DMS153 treated with DMSO at 0.1 percent for 48 hours (cell line): ENCODE measurements at regions not wholly inside any gene's neighbourhood (a gene's known extent, or its start where the extent isn't known, plus 50 kb on each side); places are given as distances from the start of the nearest gene placed in this dataset.

Experiments used
- DNase-seq: peaks from one replicate; lab custom pipeline; 2025; ENCODE audit not compliant: unreplicated experiment; lab: John Stamatoyannopoulos, UW

DNA sequence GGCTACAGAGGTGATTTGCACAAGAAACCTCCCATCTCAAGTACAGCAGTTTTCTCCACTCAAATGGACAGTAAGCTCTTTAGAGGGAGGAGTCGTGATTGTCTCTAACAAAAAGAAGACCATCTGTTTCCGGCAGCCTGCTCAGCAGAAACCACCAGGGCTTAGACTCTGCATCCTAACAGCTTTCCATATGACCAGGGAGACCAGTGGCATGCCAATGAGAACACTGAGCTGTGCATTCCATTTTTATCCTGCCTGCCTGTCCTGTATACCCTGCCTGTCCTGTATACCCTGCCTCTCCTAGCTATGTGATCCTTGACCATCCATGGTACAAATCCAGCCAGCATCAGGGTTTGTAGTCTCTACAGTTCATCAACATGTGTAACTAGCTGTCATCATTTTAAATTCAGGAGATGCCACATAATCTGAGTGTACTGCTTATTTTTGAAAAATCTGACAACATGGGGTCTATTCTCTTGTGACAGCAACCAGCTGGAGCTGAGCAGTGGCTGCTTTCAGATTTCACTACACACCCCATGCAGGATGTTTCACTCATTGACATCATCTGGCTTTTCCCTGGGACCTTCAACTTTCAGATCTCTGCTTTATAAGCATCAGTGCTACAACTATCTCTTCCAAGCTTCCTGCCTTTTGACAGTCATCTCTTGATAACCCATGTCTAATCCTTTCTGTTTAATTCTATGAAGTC lies 50.5 kb upstream of the POU2AF2 start:
- no peak for DNase-seq

DNA sequence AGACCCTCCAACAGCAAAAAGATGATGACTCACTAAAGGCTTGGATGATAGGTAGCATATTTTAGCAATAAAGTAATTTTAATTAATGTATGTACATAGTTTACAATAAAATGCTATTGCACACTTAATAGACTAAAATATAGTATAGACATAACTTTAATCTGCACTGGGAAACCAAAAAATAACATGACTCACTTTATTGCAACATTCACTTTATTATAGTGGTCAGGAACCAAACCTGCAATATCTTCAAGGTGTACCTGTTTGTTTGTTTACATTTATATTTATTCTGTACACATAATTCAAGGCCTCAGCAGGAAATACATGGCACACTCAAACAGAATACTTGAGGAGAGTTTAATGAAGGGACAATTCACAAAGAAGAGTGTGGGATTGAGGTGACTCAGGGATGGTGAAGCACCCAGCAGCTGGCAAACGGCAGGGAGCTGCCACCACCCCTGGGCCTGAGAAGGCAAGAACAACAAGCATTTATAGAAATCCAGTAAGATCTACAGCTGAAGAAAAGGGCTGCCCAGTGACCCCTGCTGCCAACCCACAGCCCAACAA lies 51.5 kb upstream of the POU2AF2 start:
- DNase-seq = no peak

DNA sequence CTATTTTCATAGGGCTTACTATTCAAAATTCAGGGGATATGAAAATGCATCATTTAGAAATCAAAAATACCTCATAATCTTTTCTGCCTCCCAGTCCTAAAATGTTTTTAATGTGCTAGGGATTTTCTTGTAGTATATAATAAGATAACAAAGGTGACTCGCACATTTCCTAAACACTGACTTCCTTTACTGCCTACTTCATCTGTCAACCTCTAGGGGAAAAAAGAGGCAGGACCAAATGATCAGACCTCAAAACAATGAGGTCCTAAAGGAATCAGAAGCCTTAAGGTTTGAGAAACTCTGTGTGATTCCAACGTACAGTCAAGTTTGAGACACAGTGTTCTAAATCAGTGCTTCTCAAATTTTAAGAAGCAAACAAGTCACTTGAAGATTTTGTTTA lies 56.1 kb upstream of the POU2AF2 start:
- no peak for DNase-seq

- no peak for DNase-seq
Observed at GRCh38 chr11:111186308-111186915, 59.1 kb upstream of the POU2AF2 start.

DNA sequence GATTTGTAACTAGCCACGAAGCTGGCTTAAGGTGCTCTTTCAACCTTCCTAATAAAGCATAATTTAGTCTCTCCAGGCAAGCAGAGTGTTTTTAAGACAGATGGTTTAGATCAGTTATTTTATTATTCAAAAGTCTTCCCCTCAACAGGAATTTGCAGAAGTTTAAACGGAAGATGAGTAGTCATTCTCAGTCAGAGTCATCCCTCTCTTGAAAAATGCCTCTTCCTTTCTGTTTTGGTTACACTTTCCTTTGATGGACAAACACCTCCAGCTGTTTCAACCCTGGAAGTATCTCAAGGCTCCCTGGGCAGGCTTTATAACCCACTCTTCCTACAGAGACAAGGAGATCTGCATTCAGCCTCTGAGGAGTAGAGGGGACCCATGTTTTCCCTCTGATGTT lies 60.3 kb upstream of the POU2AF2 start:
- DNase-seq = no peak

DNA sequence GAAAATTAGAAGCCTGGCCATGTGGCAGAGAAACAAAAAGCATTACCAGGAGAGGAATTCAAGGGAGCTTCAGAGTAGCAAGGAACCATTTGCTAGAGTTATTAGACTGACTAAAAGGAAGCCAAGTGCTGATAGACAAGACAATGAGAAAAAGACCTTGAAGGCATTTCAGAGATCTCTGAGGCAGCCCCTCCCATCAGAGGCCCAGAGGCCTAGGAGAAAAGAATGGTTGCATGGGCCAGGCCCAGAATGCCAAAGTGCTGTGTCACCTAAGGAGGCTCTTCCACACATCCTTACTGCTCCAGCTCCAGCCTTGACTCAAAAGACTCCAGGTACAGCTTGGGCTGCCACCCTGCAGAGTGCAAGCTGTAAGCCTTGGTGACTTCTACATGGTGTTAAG lies 61.8 kb upstream of the POU2AF2 start:
- DNase-seq = no peak

GRCh38 chr11:111179184-111179910 lies 66.2 kb upstream of the POU2AF2 start:
- no peak for DNase-seq

DNA sequence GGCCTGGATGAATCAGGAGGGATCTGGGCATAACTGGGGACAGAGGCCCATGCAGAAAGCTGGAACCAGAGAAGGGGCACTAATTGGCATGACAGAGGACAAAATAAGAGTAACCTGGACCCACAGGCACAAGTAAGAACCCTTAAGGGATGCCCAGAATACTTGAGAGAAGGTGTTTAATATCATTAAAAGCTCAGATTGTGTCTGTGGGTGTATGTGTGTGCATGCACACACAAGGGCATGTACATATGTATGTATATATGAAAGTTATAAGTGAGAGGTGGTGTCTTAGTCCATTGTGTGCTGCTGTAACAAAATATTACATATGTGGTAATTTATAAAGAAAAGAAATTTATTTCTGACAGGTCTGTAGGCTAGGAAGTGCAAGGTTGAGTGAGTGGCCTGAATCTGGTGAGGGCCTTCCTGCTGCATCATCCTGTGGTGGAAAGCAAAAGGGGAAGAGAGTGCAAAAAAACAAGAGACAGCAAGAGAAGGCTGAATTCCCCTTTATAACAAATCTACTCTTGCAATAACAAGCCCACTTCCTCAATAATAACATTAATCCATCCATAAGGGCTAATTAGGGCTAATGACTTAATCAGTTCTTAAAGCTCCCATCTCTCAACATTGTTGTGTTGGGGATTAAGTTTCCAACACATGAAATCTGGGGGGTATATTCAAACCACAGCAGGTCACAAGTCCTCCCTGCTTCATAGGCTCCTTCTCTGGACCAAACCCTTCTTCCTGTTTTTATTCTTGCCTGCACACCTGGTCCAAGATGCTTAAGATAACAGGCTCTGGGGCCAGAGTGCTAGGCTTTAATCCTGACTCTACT lies 68.3 kb upstream of the POU2AF2 start:
- no peak for DNase-seq

GRCh38 chr11:111176603-111177002 lies 68.9 kb upstream of the POU2AF2 start:
- no peak for DNase-seq

- DNase-seq = no peak
Observed at GRCh38 chr11:111173221-111173620, 72.3 kb upstream of the POU2AF2 start.

- no peak for DNase-seq
Observed at GRCh38 chr11:111172321-111172862, 73.1 kb upstream of the POU2AF2 start.

DNA sequence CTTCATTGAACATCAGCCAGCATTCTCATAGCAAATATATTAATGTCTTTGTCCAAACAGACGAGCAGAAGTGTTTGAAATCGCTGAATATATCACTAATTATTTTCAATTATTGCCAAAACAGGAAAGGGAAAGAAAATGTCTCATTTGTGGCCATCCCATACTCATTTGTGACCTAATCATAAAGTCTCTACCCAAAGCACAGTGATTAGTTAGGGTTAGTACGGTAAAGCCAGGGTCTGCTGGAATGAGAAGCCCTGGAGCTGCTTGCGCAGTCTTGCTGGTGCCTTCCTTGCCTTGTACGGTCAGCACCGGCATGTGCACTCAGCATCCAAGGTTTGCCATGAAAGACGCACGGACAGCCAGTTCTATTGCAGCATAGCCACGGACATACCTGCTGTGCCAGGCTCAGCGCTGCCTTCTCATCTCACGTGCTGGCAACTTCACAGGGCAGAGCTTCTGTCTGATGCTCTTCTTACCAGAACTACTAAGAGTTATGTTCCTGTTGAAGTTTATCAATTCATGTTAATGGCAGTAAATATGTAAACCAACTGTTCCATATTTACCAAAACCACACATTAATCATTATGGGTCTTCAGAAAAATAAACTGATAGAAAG lies 74.7 kb upstream of the POU2AF2 start:
- no peak for DNase-seq

DNA sequence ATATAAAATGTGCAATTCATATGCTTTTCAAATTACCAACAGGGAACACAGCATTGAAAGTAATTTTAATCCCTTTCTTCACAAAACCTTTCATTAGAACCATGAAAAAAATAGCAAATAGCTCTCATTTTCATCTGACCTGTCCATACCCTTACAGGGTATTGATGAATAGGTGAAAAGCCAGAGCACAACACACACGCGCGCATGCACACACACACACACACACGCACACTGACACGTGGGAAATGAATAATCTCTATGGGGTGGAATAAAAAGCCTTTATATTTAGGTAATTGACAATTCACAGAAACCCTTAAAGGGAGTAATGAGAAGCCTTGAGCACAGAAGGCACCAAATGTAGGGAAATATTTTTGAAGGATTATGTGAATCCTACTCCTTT lies 76.2 kb upstream of the POU2AF2 start:
- DNase-seq = no peak

DNA sequence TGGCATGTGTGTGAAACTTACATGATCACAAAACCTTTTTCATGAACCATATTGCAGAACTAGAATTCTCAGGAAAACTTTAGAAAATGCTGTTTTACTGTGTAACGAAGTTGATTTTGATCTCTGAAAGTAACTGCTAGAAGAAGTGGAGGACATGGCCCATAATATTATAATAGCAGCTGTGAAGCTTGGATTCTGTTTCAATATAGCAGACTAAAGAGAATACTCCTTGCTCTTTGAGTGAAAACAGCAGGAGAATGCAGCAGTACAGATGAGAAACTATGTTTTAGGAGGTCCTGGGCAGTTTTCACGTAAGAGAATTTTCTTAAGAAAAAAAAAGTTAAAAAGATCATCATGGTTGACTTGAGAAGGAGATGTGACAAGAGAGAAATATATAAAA lies 76.7 kb upstream of the POU2AF2 start:
- no peak for DNase-seq

GRCh38 chr11:111167666-111168065 lies 77.9 kb upstream of the POU2AF2 start:
- DNase-seq = no peak

- no peak for DNase-seq
Observed at GRCh38 chr11:111166598-111166997, 78.9 kb upstream of the POU2AF2 start.

DNA sequence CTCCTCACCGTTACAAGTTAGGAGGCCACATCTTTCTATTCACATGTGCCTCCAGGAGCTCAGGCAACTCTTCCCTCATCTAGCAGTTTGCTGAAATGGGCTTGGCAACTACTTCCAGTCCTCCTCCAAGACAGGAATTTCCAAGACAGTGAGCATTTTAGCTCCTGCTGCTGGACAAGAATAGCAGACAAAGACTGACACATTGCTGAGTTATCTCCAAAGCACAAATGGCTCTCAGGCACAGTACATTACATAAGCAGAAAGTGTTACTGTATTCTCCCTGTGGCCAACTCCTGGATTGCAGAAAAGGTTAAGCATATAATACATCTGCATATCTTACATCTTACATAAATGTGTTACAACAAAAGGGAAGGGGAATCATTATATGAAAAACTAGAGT lies 83.2 kb upstream of the POU2AF2 start:
- no peak for DNase-seq

GRCh38 chr11:111157571-111157970 lies 88.0 kb upstream of the POU2AF2 start:
- no peak for DNase-seq

- DNase-seq = no peak
Observed at GRCh38 chr11:111155021-111155420, 90.5 kb upstream of the POU2AF2 start.

- DNase-seq = no peak
Observed at GRCh38 chr11:111153194-111153593, 92.3 kb upstream of the POU2AF2 start.
